PC-3 (cell line): ENCODE measurements at regions not wholly inside any gene's neighbourhood (a gene's known extent, or its start where the extent isn't known, plus 50 kb on each side); places are given as distances from the start of the nearest gene placed in this dataset.

ENCODE experiments used
- ATAC-seq: fragments of 200-7000 bp; cut with Tn5 transposase; 2 replicates; pipeline ENCODE4 v1.9.1; 2020; ENCODE audit warnings: mild to moderate bottlenecking, moderate library complexity
- BruUV-seq: library from RNA; stranded (reverse); fragments of 400-500 nt; replicated peaks from 2 replicates; lab custom pipeline; 2021; lab: Mats Ljungman, UMichigan
- CTCF ChIA-PET: fragments of 300-600 bp; sonication (Branson Sonifier 250); formaldehyde crosslinking; loops from one replicate; lab custom pipeline; 2022; ENCODE audit warnings: antibody characterized with exemption; lab: Charles Lee
- POLR2A ChIA-PET: fragments of 300-600 bp; sonication (Branson Sonifier 250); formaldehyde crosslinking; loops from one replicate; lab custom pipeline; 2022; ENCODE audit warnings: antibody characterized with exemption; ENCODE audit not compliant: unreplicated experiment; lab: Charles Lee
- DNase-seq: peaks from one replicate; pipeline ENCODE4 v3.0.0-alpha.2; 2015
- H2AFZ ChIP-seq: fragments of 300-600 bp; sonication (generic); 2 replicates; pipeline ENCODE4 v1.6.0; 2016; ENCODE audit warnings: antibody characterized with exemption, low read length
- H3F3A ChIP-seq: fragments of 300-600 bp; sonication (generic); one replicate; pipeline ENCODE4 v1.6.0; 2017; ENCODE audit warnings: antibody characterized with exemption, low read length, control low read depth, mild to moderate bottlenecking; ENCODE audit not compliant: unreplicated experiment
- H3K27ac ChIP-seq: fragments of 300-600 bp; sonication (generic); 2 replicates; pipeline ENCODE4 v1.5.1; 2016; ENCODE audit warnings: mild to moderate bottlenecking, low read length
- H3K27me3 ChIP-seq: fragments of 300-600 bp; sonication (generic); 2 replicates; pipeline ENCODE4 v1.6.1; 2016; ENCODE audit warnings: low read length, mixed read lengths
- H3K36me3 ChIP-seq: fragments of 300-600 bp; sonication (generic); 2 replicates; pipeline ENCODE4 v1.6.1; 2016; ENCODE audit warnings: low read depth, mixed run types, low read length, mixed read lengths
- H3K4me1 ChIP-seq: fragments of 300-600 bp; sonication (generic); 2 replicates; pipeline ENCODE4 v1.5.1; 2016; ENCODE audit warnings: low read length; ENCODE audit not compliant: insufficient read depth
- H3K4me2 ChIP-seq: fragments of 300-600 bp; sonication (generic); 2 replicates; pipeline ENCODE4 v1.6.0; 2016; ENCODE audit warnings: low read length
- H3K4me3 ChIP-seq: fragments of 300-600 bp; sonication (generic); 2 replicates; pipeline ENCODE4 v1.5.1; 2016; ENCODE audit warnings: mild to moderate bottlenecking, low read length, mixed read lengths
- H3K79me2 ChIP-seq: fragments of 300-600 bp; sonication (generic); 2 replicates; pipeline ENCODE4 v1.6.1; 2017; ENCODE audit warnings: low read length, mixed read lengths
- H3K9ac ChIP-seq: fragments of 300-600 bp; sonication (generic); 2 replicates; pipeline ENCODE4 v1.6.0; 2016; ENCODE audit warnings: mild to moderate bottlenecking, low read length
- H3K9me2 ChIP-seq: fragments of 300-600 bp; sonication (generic); replicated peaks from 2 replicates; pipeline ENCODE4 v1.6.1; 2016; ENCODE audit warnings: mixed run types, low read length, mixed read lengths
- H3K9me3 ChIP-seq: fragments of 300-600 bp; sonication (generic); 2 replicates; pipeline ENCODE4 v1.6.1; 2016; ENCODE audit warnings: low read length, mixed read lengths
- H4K20me1 ChIP-seq: fragments of 300-600 bp; sonication (generic); 2 replicates; pipeline ENCODE4 v1.6.1; 2016; ENCODE audit warnings: low read length, mixed read lengths
- CTCF ChIP-seq: fragments of 300-600 bp; sonication (generic); conservative IDR thresholded peaks from 2 replicates; pipeline ENCODE4 v1.5.1; 2017; ENCODE audit warnings: antibody characterized with exemption, low read depth, mild to moderate bottlenecking, low read length
- EZH2 ChIP-seq: fragments of 300-600 bp; sonication (generic); IDR thresholded peaks from one replicate; pipeline ENCODE4 v1.6.1; 2017; ENCODE audit warnings: antibody characterized with exemption, mild to moderate bottlenecking, low read length; ENCODE audit not compliant: unreplicated experiment
- EZH2phosphoT487 ChIP-seq: fragments of 300-600 bp; sonication (generic); IDR thresholded peaks from 2 replicates; pipeline ENCODE4 v1.6.1; 2018; ENCODE audit warnings: mild to moderate bottlenecking, antibody characterized with exemption, low read length, borderline replicate concordance
- intact Hi-C: fragments of 100-400 bp; cut with micrococcal nuclease; formaldehyde crosslinking; loops from 2 replicates; pipeline ENCODE4 v1.9.0; 2023

- Histone ChIP-seq H4K20me1 (no peaks in the 10 kb centered on the region), H3K27me3 (peaks cover 7% of the 10 kb centered on the region; the same call in 1 of the 2 replicates), H2AFZ (no peak overlapping the region; the same call in 1 of the 2 replicates), H3K79me2 (no peaks in the 10 kb centered on the region), H3F3A (no peaks in the 10 kb centered on the region), H3K9ac (no peak overlapping the region), H3K4me2 (no peak overlapping the region), H3K27ac (no peak overlapping the region), H3K4me3 (no peak overlapping the region), H3K4me1 (no peaks in the 10 kb centered on the region), H3K9me3 (no peaks in the 10 kb centered on the region), H3K9me2 (no peaks in the 10 kb centered on the region), H3K36me3 (no peaks in the 10 kb centered on the region)
- POLR2A ChIA-PET = no interaction called here
- TF ChIP-seq EZH2phosphoT487 (no peak), CTCF (no peak), EZH2 (no peak)
- DNase-seq = no peak
- no peak for ATAC-seq
- CTCF ChIA-PET = no interaction called here
- intact Hi-C loops = no loop called here
- no TSS peak for BruUV-seq
Observed at GRCh38 chr1:166675213-166675612, 164.1 kb upstream of the POGK start.

- POLR2A ChIA-PET = no interaction called here
- no peak overlapping the region for H3K4me2 ChIP-seq
- TF ChIP-seq EZH2 (no peak), EZH2phosphoT487 (no peak), CTCF (peak; percentile 29; the same call in 1 of the 2 replicates)
- CTCF ChIA-PET = no interaction called here
- no peak overlapping the region for H3K9ac ChIP-seq
- ATAC-seq (no peak), DNase-seq (no peak)
- no peaks in the 10 kb centered on the region for H3K4me1 ChIP-seq
- no peaks in the 10 kb centered on the region for H3K9me3 ChIP-seq
- no peak overlapping the region for H2AFZ ChIP-seq
- H4K20me1 ChIP-seq = no peaks in the 10 kb centered on the region
- intact Hi-C loops = no loop called here
- BruUV-seq = no TSS peak
- H3K4me3 ChIP-seq = no peak overlapping the region
- H3K9me2 ChIP-seq = no peaks in the 10 kb centered on the region
- peaks cover 21% of the 10 kb centered on the region for H3K27me3 ChIP-seq
- H3K79me2 ChIP-seq = no peaks in the 10 kb centered on the region
- H3K36me3 ChIP-seq = no peaks in the 10 kb centered on the region
- no peak overlapping the region for H3K27ac ChIP-seq
- no peaks in the 10 kb centered on the region for H3F3A ChIP-seq
Observed at GRCh38 chr1:166676981-166677380, 162.3 kb upstream of the POGK start.

GRCh38 chr1:166679369-166679768 is 159.9 kb upstream of the POGK start:
- H3K27ac ChIP-seq = no peak overlapping the region
- TF ChIP-seq EZH2 = no peak
- TF ChIP-seq EZH2phosphoT487 = no peak
- TF ChIP-seq CTCF = no peak

More at GRCh38 chr1:166679369-166679768, 159.9 kb upstream of the POGK start:
- no peaks in the 10 kb centered on the region for H3K4me1 ChIP-seq
- intact Hi-C loops = no loop called here
- CTCF ChIA-PET = no interaction called here
- H3K9me2 ChIP-seq = no peaks in the 10 kb centered on the region
- no peak overlapping the region for H2AFZ ChIP-seq
- H3K36me3 ChIP-seq = no peaks in the 10 kb centered on the region
- no peak overlapping the region for H3K4me2 ChIP-seq
- no peak overlapping the region for H3K9ac ChIP-seq
- H4K20me1 ChIP-seq = no peaks in the 10 kb centered on the region
- no TSS peak for BruUV-seq
- peaks cover 26% of the 10 kb centered on the region for H3K27me3 ChIP-seq
- no peak for DNase-seq
- H3F3A ChIP-seq = no peaks in the 10 kb centered on the region
- no peaks in the 10 kb centered on the region for H3K79me2 ChIP-seq
- no peak overlapping the region for H3K4me3 ChIP-seq
- no peak for ATAC-seq
- no peaks in the 10 kb centered on the region for H3K9me3 ChIP-seq
- POLR2A ChIA-PET = no interaction called here
